ENCODE measurements at regions not wholly inside any gene's neighbourhood (a gene's known extent, or its start where the extent isn't known, plus 50 kb on each side); places are given as distances from the start of the nearest gene placed in this dataset.

GRCh38 chr1:34686531-34686930, 68.3 kb upstream of the GJB5 start:
- Histone ChIP-seq H3K4me1 (no peaks in the 10 kb centered on the region), H3K9me3 (no peaks in the 10 kb centered on the region), H3K36me3 (no peaks in the 10 kb centered on the region), H3K4me3 (ENCODE audit: low read depth, low read length) (no peak overlapping the region), H3K27me3 (no peaks in the 10 kb centered on the region)
- TF ChIP-seq CTCF (IDR thresholded peaks at IDR 0.05; ENCODE audit: low read depth, low read length) = no peak
- no peak for DNase-seq

GRCh38 chr1:34688006-34688741, 66.7 kb upstream of the GJB5 start:
- H3K9me3 ChIP-seq = no peaks in the 10 kb centered on the region
- H3K4me1 ChIP-seq = no peaks in the 10 kb centered on the region
- H3K4me3 ChIP-seq (ENCODE audit: low read depth, low read length) = no peak overlapping the region
- no peak for TF ChIP-seq CTCF (IDR thresholded peaks at IDR 0.05; ENCODE audit: low read depth, low read length)
- DNase-seq = no peak
- H3K36me3 ChIP-seq = no peaks in the 10 kb centered on the region
- no peaks in the 10 kb centered on the region for H3K27me3 ChIP-seq

GRCh38 chr1:34690269-34690668, 64.6 kb upstream of the GJB5 start:
- Histone ChIP-seq H3K36me3 (no peaks in the 10 kb centered on the region), H3K27me3 (no peaks in the 10 kb centered on the region), H3K9me3 (no peaks in the 10 kb centered on the region), H3K4me3 (ENCODE audit: low read depth, low read length) (no peak overlapping the region), H3K4me1 (no peaks in the 10 kb centered on the region)
- DNase-seq = no peak
- TF ChIP-seq CTCF (IDR thresholded peaks at IDR 0.05; ENCODE audit: low read depth, low read length) = no peak

GRCh38 chr1:34693081-34693480, 61.8 kb upstream of the GJB5 start:
- Histone ChIP-seq H3K27me3 (no peaks in the 10 kb centered on the region), H3K4me3 (ENCODE audit: low read depth, low read length) (no peak overlapping the region), H3K36me3 (no peaks in the 10 kb centered on the region), H3K9me3 (no peaks in the 10 kb centered on the region), H3K4me1 (no peaks in the 10 kb centered on the region)
- DNase-seq = no peak
- no peak for TF ChIP-seq CTCF (IDR thresholded peaks at IDR 0.05; ENCODE audit: low read depth, low read length)

- Histone ChIP-seq H3K4me1 (no peaks in the 10 kb centered on the region), H3K36me3 (no peaks in the 10 kb centered on the region), H3K4me3 (ENCODE audit: low read depth, low read length) (no peak overlapping the region), H3K27me3 (no peaks in the 10 kb centered on the region), H3K9me3 (no peaks in the 10 kb centered on the region)
- DNase-seq = no peak
- no peak for TF ChIP-seq CTCF (IDR thresholded peaks at IDR 0.05; ENCODE audit: low read depth, low read length)
These were observed 60.5 kb upstream of the GJB5 start for GRCh38 chr1:34694383-34694782.

- Histone ChIP-seq H3K4me1 (no peaks in the 10 kb centered on the region), H3K9me3 (no peaks in the 10 kb centered on the region), H3K36me3 (no peaks in the 10 kb centered on the region), H3K4me3 (ENCODE audit: low read depth, low read length) (no peak overlapping the region), H3K27me3 (no peaks in the 10 kb centered on the region)
- DNase-seq = peak; percentile 61
- no peak for TF ChIP-seq CTCF (IDR thresholded peaks at IDR 0.05; ENCODE audit: low read depth, low read length)
These were observed 59.3 kb upstream of the GJB5 start for GRCh38 chr1:34695580-34695979.

All from BE2C (cell line).